LHCN-M2 (cell line): ENCODE measurements at regions not wholly inside any gene's neighbourhood (a gene's known extent, or its start where the extent isn't known, plus 50 kb on each side); places are given as distances from the start of the nearest gene placed in this dataset.
"Not testable (repeated sequence)": the region's sequence is repeated elsewhere in the genome, so short reads cannot be mapped to it uniquely, and the experiment has no call there.

Experiments
- DNase-seq: peaks from one replicate; pipeline ENCODE4 v3.0.0-alpha.2; 2012; ENCODE audit warnings: low read depth

DNA sequence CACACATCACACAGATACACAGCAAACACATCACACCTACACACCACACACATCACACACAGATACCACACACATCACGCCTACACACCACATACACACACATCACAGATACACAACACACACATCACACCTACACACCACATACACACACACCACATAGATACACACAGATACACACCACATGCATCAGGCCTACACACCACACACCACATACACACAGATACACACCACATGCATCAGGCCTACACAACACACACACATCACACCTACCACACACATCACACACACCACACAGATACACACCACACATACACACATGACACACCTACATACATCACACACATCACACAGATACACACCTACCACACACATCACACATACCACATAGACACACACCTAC is 158.8 kb downstream of the NDUFA10 start:
- DNase-seq, result no peak

DNA sequence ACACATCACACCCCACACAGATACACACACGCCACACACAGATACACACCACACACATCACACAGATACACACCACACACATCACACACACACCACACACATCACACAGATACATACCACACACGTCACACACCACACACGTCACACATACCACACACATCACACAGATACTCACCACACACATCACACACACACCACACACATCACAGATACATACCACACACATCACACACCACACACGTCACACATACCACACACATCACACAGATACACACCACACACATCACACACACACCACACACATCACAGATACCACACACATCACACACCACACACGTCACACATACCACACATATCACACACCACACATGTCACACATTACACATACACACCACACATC is 159.3 kb downstream of the NDUFA10 start:
- DNase-seq, result not testable (repeated sequence)

DNA sequence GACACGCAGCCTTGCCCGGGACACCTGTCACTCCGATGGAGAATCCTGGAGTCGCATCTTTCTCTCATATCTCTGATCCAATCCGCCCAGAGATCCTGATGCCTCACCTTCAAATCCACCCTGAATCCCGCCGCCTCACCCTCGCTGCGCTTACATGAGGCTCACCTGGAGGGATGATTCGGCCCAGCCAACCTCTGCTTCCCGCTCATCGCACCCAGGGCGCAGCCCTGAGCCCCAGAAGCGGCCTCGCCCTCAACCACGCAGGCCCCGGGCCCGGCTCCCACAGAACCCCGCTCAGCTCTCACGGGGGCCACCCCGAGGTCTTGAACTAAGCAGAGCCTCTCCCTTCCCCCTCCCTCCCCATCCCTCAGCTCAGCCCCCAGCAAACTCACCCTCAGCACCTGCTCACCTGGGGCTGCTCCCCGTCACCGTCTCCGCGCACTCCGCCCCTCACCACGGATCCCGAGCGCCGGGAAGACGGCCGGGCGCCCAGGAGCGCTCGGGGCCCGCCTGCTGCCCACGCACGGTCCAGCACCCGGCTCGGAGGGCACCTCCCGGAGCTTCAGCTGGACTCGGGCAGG is 160.0 kb downstream of the NDUFA10 start:
- DNase-seq, result no peak

DNA sequence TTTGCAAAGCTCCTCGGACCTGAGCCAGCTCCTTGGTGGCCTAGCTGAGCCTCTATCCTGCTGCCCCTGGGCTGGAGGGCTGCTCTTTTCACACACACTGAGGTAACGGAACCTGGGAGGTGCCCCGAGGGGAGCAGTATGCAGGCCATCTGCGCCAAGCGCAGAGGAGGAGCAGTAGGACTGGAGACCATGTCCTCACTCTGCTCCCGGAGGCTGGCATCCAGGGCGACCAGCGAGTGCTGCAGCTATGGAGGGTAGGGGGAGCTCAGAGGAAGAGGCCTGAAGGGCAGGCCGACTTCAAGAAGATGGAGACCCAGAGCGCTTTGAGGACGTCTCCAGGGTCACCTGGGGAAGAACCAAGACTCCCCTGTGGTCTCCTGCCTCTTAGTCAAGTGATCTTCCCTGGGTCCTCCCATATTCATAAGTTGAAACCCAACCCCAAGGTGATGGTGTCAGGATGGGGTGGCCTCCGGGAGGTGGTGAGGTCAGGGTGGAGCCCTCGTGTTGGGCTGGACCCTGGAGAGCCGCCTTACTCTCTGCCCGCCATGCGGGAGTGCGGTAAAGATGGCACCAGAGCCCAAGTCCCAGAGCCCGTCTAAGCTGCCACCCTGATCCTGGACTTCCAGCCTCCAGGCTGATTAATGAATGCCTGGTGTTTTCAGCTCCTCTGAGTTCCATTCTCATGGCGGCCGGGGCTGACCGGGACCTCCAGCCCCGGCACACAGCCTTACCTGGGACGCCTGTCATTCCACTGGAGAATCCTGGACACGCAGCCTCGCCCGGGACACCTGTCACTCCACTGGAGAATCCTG is 160.7 kb downstream of the NDUFA10 start:
- no peak for DNase-seq

DNA sequence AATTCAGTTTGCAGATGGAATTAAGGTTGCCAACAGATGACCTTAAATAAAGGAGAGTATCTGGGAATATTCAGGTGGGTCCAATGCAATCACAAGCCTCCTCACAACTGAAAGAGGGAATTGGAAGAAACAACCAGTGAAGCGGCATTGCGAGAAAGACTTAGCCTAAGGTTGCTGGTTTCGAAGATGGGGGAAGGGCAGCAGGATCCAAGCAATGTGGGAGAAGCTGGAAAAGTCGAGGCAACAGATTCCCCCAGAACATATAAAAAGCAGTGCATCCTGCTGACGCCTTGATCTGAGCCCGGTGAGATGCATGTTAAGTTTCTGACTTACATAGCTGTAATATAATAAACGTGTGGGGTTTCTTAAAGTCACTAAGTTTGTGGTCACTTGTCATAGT is 162.5 kb downstream of the NDUFA10 start:
- no peak for DNase-seq

DNA sequence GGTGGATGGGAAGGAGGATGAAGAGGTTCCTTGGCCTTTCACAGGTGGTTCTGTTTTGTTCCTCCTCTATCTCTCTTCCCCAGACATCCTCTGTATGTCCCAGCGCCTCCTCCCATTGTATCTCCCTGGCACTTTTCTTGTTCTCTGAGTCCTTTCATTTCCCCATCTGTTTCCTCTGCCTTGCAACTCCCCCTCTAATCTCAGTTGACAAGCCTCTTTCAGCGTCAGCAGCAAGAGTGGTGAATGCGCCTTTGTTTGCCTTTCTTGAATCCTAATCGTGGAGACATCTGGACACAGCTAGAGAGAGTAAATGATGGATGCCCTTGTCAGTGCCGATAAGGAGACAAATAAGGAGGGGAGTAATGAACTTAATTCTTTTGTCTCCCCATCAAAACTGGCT is 167.0 kb downstream of the NDUFA10 start:
- DNase-seq, result no peak

DNA sequence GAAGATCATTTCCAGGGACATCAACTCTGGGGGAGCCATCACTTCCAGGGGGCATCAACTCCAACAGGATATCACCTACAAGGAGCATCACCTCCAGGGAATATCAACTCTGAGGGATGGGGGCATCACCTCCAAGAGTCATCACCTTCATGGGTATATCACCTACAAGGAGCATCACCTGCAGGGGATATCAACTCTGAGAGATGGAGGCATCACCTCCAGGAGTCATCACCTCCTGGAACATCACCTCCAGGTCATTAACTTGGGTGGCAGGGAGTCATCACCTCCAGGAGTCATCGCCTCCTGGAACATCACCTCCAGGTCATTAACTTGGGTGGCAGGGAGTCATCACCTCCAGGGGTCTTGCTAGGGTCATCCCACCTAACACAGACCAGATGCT is 167.6 kb downstream of the NDUFA10 start:
- no peak for DNase-seq

DNA sequence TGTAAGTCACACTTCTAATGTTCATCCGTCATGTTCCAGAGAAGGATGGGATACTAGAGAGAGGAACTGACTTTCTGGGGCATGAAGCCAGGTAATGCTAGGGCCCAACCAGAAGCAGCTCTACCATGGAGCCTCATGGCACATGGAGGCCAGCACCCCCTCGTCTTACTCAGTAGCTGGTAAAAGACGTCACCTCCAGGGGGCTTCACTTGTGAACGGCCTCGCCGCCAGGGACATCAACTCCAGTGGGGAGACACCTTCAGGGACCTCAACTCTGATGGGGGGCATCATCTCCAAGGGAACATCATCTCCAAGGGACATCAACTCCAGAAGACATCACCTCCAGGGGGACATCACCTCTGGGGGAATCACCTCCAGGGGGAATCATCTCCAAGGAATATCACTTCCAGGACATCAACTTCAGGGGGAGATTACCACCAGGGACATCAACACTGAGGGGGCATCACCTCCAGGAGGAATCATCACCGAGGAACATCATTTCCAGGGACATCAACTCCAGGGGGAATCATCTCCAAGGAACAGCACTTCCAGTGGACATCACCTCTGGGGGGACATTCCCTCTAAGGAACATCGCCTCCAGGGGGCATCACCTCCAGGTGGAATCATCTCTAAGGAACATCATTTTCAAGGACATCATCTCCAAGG is 168.4 kb downstream of the NDUFA10 start:
- no peak for DNase-seq

DNA sequence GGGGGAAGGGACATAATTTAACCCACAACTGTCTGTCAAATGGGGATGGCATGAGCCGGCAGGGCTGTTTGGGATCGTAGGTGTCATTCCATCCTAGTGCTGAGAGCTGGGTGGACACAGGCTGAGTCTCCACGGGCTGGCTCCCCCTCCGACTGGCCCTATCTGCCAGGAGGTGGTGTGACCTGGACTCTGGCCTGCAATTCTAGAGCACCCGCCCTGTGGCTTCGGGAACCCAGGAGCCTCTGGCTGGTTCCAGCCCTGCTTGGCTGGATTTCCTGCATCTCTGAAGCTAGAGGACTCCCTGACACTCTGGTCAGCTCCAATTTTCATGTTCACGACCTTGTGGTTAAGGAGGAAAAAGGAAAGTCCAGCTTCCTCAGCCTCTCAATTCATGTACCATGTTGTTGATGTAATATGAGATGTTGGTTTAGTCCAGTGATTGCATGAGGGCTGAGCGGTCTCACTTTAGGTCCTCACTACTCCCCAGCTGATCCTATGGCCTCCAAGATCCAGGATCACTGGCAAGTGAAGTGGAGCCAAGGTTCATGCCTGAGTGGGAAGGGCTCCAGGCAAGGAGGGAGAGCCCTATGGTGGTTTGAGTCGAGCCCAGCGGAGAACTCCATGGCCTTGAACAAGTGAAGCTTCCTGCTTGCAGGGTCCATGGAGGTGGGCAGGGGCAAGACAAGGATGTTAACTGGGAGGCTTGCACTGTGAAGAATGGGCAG is 169.1 kb downstream of the NDUFA10 start:
- DNase-seq, result no peak

DNA sequence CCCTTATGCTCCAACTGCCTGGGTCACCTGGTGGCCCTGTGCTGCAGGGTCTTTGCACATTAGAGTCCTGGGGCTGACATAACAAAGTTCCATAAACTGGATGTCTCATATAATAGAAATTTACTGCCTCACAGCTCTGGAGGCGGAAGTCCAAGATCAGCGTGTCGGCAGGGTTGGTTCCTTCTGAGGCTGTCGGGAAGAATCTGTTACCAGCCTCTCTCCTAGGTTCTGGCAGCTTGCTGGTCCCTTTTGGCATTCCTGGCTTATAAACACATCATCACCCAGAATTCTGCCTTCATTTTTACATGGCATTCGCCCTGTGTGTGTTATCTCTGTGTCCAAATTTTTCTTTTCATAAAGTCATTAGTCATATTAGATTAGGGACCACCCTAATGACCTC is 170.5 kb downstream of the NDUFA10 start:
- DNase-seq, result no peak

DNA sequence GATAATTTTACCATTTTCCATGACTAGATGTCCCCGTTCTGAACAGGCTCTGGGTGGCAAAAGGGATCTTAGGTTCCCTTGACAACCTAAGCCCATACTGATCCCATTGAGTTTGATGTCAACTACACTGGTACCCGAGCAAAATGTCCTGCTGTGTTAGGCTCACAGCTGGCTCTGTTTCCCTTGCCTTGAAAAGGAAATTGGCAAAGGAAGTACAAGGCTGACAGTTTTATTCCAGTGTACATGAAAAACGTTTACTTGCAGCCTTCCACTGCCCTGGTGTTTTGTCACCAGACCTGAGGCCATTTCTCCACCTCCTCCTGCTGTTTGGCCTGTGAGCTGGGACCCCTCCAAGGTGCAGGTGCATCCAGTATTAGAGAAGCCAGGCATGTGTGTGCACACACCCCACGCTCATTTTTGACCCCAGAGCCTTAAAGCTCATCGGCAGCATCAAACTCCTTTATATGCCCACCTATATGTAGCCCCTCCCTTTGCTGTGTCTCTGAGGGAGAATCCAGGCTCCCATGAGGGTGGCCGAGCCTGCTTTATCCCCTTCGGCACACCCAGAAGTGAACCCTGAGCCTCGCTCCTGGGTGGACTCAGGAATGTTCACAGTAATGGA is 171.3 kb downstream of the NDUFA10 start:
- DNase-seq, result no peak

DNA sequence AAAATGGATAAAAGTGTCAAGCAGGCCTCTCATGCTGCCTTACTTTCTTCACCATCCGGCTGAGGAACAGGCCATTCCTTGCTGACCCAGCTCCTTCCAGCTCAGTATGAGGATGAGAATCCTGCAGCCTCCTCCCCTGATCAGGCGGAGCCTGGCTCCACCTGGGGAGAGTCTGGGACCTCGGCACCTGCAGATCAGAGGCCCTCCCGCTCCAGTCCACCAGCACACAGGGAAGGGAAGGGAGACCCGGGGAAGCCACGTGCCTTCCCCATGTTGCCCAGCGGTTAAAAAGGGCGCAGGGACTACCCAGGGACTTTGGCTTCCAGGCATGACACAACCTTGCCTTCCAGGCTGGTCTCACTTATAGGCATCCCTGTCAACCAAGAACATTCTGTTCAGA is 172.0 kb downstream of the NDUFA10 start:
- no peak for DNase-seq

DNA sequence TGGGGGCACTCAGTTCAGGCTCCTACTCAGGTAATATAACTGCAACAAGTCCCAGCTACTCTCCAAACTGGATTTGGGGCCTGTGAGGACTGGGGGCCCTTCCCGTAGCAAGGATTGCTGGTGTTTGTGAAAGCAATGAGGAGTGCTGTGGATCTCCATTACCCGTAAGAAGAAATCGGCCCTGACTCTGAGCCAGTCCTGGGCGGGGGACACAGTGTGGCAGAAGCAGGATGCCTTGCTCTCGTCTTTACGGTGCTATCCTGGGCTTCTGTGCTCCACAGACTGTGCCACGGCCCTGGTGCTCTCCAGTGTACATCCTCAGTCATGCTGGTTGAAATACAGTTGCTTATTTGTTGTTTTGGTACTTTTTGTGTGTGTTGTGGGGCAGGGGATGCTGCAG is 172.9 kb downstream of the NDUFA10 start:
- no peak for DNase-seq

DNA sequence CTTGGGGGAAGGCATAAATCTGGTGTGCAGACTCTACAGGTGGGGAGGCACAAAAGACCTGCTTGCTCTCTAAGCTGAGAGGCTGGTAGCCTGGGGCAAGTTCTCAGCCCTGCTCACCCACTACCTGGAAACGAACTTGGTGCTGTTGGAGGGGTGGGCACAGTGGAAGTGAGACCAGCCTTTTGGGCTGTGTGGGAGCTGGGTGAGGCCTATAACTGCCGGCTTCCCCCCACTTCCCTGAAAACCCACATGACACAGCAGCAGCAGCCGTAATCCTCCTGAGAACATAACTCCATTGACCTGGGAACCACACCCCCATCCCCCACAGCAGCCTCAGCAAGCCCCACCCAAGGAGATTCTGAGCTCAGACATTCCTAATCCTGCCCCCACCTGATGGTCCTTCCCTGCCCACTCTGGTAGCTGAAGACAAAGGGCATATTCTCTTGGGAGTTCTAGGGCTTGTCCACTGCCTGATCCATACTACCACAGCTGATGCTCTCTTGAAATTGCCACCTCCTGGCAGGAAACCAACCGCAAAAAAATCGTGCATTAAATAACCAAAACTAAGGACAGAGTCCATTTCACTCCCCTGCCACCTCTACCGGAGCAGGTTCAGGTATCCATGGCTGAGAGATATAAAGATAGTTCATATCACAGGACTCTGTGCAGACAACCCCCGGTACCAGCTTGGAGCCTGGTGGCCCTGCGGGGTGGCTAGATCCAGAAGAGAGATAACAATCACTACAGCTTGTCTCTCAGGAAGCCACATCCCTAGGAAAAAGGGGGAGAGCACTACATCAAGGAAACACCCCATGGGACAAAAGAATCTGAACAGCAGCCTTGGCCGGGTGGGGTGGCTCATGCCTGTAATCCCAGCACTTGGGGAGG is 178.1 kb downstream of the NDUFA10 start:
- no peak for DNase-seq

DNA sequence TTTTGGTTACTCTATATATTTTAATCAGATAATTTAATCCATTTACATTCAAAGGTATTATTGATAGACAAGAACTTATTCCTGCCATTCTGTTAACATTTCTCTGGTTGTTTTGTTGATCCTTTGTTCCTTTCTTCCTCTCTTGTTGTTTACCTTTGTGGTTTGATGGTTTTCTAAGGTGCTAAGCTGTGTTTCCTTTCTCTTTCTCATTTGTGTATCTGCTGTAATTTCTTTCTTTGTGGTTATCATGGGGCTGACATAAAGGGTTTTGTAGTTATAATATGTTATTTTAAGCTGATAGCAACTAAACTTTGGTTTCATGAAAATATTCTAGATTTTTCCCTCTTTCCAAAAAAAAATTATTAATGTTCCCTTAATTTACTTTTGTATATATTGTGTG is 179.2 kb downstream of the NDUFA10 start:
- DNase-seq, result no peak

DNA sequence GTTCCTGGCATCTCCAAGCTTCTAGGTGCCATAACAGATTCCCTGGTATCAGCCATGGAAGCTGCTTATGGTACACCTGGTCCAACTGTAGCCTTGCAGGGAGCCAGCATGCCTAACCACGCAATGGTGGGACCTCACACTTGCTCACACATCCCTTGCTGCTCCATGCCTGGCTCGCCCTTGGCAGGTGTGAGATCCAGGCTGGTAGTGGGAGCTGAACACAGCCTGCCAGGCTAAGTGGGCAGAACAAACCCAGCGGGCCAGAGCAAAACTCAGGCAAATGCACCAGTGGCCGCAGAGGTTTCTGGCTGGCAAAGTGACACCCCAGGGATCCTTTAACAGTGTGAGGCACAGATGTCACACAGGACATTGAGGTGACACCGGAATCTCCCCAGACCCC is 185.8 kb downstream of the NDUFA10 start:
- no peak for DNase-seq

DNA sequence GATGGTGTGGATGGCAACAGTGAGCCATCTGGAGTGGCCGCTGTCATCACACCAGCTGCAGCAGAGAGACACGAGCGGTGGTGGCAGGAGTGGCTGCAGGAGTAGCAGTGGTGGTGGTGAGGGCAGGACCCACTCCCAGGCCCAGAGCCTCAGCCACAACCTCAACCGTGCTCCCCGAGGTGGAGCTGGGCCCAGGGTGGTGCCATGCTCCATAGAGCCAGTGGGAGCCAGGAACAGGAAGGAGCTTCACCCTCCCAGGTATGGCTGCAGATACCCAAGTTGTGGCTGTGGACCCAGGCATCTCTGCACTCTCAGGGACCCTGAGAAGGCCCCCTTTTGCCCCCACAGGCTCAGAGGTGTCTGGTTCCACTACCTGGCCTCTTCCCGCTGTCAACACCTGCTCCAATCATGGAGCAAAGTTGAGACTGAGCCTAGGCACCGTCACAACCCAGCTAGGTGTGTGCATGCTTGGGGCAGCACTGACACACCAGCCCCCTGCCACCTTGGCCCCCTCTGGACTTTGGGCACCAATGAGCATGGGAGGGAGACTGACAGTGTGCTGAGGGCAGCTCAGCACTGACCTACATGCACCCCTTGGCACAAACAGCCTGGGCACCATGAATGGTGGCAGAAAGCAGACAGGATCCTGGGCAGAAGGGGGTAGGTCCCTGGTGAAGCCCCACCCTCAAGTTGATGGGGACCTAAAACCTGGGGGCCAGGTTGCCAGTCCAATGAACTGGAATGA is 188.9 kb downstream of the NDUFA10 start:
- no peak for DNase-seq

DNA sequence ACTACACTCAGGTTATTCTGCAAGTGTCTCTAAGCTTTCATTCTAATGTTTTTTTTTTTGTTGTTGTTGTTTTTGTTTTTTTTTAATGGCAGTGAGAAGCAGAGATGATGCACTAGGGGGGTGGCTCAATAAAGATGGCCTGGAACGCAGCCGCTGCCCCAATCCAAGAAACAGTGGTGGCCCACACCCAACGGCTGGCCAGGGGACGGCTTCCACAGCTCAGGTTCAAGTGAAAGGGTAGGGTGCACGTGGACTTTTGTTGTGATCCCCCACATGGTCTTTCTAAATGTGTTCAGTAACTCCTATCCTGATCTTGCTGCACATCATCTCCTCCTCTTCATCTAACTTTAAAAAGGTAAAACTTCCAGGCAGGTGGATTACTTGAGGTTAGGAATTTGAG is 190.1 kb downstream of the NDUFA10 start:
- no peak for DNase-seq

DNA sequence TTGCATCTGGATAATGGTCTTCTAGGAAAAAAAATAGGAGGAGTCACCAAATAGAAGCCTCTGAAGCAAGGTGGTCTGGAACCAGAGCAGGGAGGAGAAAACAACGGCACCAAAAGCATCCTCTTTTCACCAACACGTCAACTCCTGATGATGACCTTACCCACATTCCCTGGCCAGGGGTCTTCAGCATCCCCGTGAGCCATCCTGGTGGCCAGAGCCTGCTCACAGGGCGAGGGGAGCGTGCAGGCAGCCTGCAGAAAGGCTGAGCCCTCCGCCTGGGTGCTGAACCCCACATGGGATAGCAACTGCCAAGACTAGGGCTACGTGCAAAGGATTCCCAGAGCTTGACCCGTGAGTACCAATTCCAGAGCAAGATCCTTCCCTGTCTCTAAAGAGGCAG is 191.0 kb downstream of the NDUFA10 start:
- DNase-seq, result no peak
